GM18520 (cell line): ENCODE measurements at regions not wholly inside any gene's neighbourhood (a gene's known extent, or its start where the extent isn't known, plus 50 kb on each side); places are given as distances from the start of the nearest gene placed in this dataset.

Experiments used
- ATAC-seq: cut with Tn5 transposase; IDR thresholded peaks from one replicate; pipeline ENCODE4 v1.9.1; 2021; ENCODE audit not compliant: unreplicated experiment

GRCh38 chr4:151953312-151953711 lies 192.5 kb upstream of the GATB start:
- ATAC-seq: no peak

- no peak for ATAC-seq
Measured at GRCh38 chr4:151952711-151953254, 192.0 kb upstream of the GATB start.

GRCh38 chr4:151952137-151952536 lies 191.3 kb upstream of the GATB start:
- ATAC-seq: no peak

GRCh38 chr4:151951671-151952050 lies 190.9 kb upstream of the GATB start:
- ATAC-seq: no peak

GRCh38 chr4:151950993-151951670 lies 190.3 kb upstream of the GATB start:
- no peak for ATAC-seq

- no peak for ATAC-seq
Measured at GRCh38 chr4:151948351-151949016, 187.7 kb upstream of the GATB start.

- no peak for ATAC-seq
Measured at GRCh38 chr4:151946718-151947117, 185.9 kb upstream of the GATB start.

GRCh38 chr4:151942971-151943370 lies 182.2 kb upstream of the GATB start:
- no peak for ATAC-seq

- no peak for ATAC-seq
Measured at GRCh38 chr4:151940926-151941617, 180.3 kb upstream of the GATB start.

GRCh38 chr4:151940291-151940690 lies 179.5 kb upstream of the GATB start:
- ATAC-seq: no peak

- no peak for ATAC-seq
Measured at GRCh38 chr4:151939670-151940069, 178.9 kb upstream of the GATB start.

GRCh38 chr4:151935411-151935810 lies 174.6 kb upstream of the GATB start:
- ATAC-seq: no peak

GRCh38 chr4:151934766-151935165 lies 174.0 kb upstream of the GATB start:
- no peak for ATAC-seq

GRCh38 chr4:151933122-151933827 lies 172.5 kb upstream of the GATB start:
- no peak for ATAC-seq

- ATAC-seq: no peak
Measured at GRCh38 chr4:151931563-151931962, 170.8 kb upstream of the GATB start.

GRCh38 chr4:151930372-151930771 lies 169.6 kb upstream of the GATB start:
- no peak for ATAC-seq

GRCh38 chr4:151928112-151928511 lies 167.3 kb upstream of the GATB start:
- no peak for ATAC-seq

- no peak for ATAC-seq
Measured at GRCh38 chr4:151922811-151923210, 162.0 kb upstream of the GATB start.

- ATAC-seq: no peak
Measured at GRCh38 chr4:151922306-151922705, 161.5 kb upstream of the GATB start.

GRCh38 chr4:151921811-151922210 lies 161.0 kb upstream of the GATB start:
- ATAC-seq: no peak

GRCh38 chr4:151921386-151921785 lies 160.6 kb upstream of the GATB start:
- no peak for ATAC-seq
